Muscle layer of duodenum (tissue), 2 donors: ENCODE measurements at regions not wholly inside any gene's neighbourhood (a gene's known extent, or its start where the extent isn't known, plus 50 kb on each side); places are given as distances from the start of the nearest gene placed in this dataset.
"Not testable (repeated sequence)": the region's sequence is repeated elsewhere in the genome, so short reads cannot be mapped to it uniquely, and the experiment has no call there.

Experiments used
- H3K27ac ChIP-seq: one replicate; pipeline ENCODE4 v1.7.0; 2013; ENCODE audit warnings: mild to moderate bottlenecking, low read length
- H3K27me3 ChIP-seq: one replicate; pipeline ENCODE4 v1.7.0; 2013; ENCODE audit warnings: low read depth, mild to moderate bottlenecking, control low read depth, low read length
- H3K36me3 ChIP-seq, 2 donors: one replicate each; pipeline ENCODE4 v1.7.0; 2013; ENCODE audit warnings: low read length in 2 of 2, control low read depth in 1 of 2, mild to moderate bottlenecking in 1 of 2; ENCODE audit not compliant: insufficient read depth in 2 of 2, control insufficient read depth in 1 of 2
- H3K4me1 ChIP-seq, 2 donors: one replicate each; pipeline ENCODE4 v1.7.0; 2013; ENCODE audit warnings: low read length in 2 of 2, mild to moderate bottlenecking in 2 of 2, control low read depth in 1 of 2, moderate library complexity in 1 of 2; ENCODE audit not compliant: insufficient read depth in 2 of 2, control insufficient read depth in 1 of 2
- H3K4me3 ChIP-seq, 2 donors: one replicate each; pipeline ENCODE4 v1.7.0; 2013; ENCODE audit warnings: low read length in 2 of 2, low read depth in 1 of 2, mild to moderate bottlenecking in 1 of 2
- H3K9me3 ChIP-seq, 2 donors: one replicate each; pipeline ENCODE4 v1.7.0; 2013; ENCODE audit warnings: low read length in 2 of 2, control low read depth in 1 of 2, mild to moderate bottlenecking in 1 of 2; ENCODE audit not compliant: control insufficient read depth in 1 of 2
- donor health status: healthy.

DNA sequence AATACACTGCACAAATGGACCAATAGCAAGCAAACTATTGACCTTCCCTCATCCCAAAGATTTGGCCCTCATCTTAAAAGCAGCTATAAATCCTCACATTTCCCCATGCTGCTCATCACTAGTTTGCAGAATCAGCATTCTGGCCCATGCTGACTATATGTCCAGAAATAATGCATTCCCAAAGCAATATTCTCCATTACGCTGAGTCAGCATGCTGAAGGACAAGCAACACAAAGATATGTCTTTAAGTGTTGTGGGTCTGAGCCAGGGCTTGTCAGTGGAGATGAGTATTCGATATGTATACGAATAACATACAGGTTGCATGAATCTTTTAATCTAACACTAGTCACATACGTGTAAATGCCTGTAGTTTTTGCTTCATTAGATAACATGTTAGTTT, 1045.0 kb upstream of the DDX18 start:
- no peaks in the 10 kb centered on the region for H3K4me1 ChIP-seq
- H3K36me3 ChIP-seq: no peaks in the 10 kb centered on the region
- H3K9me3 ChIP-seq: no peaks in the 10 kb centered on the region

DNA sequence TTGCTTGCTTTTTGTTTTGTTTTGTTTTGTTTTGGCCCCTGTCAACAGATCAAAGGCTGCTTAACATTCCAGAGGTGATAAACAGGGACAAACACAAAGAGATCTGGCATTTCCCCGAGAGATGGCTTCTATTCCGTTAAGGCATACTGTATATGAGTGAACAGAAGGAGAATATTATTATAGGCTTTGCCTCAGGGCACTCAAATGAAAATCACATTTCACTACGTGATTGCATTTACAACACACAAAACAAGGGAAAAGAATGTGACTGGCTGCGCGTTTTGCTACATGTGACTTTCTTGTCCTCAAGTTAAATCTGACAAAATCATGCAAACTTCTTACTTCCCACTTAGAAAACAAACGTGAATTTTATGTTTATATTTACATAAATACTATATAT, 1037.9 kb upstream of the DDX18 start:
- no peak overlapping the region for H3K4me3 ChIP-seq
- H3K36me3 ChIP-seq: no peaks in the 10 kb centered on the region
- no peak overlapping the region for H3K27ac ChIP-seq
- no peaks in the 10 kb centered on the region for H3K9me3 ChIP-seq
- H3K4me1 ChIP-seq: no peaks in the 10 kb centered on the region
- H3K27me3 ChIP-seq: no peaks in the 10 kb centered on the region

More for the DNA sequence above, 1045.0 kb upstream of the DDX18 start:
- Histone ChIP-seq H3K27ac (no peak overlapping the region), H3K4me3 (no peak overlapping the region), H3K27me3 (no peaks in the 10 kb centered on the region)

DNA sequence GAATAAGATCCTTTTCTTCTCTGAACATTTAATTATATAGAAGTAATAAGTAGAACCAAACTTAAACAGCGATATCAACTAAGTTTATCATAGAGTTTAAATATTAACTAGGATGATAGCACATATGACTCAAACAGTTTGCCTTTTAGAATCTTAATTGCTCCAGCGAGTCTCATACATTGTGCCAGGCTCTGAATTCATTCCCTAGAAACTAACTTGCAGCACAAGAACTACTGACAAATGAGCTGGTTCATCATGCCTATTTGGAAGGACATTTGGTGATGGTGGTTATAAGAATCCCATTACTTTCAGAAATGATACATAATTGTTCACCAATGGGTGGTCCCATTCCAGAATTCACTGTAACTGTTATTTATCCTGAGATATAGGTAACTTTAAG, 1026.6 kb upstream of the DDX18 start:
- Histone ChIP-seq H3K27ac (no peak overlapping the region), H3K4me3 (no peak overlapping the region), H3K4me1 (no peaks in the 10 kb centered on the region), H3K27me3 (no peaks in the 10 kb centered on the region), H3K9me3 (no peaks in the 10 kb centered on the region), H3K36me3 (no peaks in the 10 kb centered on the region)

DNA sequence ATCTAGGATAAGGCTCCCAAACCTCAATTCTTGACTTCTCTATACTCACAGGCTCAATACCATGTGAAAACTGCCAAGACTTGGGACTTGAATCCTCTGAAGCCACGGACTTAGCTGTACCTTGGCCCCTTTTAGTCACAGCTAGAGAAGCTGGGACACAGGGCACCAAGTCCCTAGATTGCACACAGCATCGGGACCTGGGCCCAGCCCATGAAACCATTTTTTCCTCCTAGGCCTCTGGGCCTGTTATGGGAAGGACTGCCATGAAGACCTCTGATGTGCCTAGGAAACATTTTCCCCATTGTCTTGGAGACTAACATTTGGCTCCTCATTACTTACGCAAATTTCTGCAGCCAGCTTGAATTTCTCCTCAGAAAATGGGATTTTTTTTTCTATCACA, 1011.8 kb upstream of the DDX18 start:
- Histone ChIP-seq H3K4me1 (no peaks in the 10 kb centered on the region), H3K27me3 (no peaks in the 10 kb centered on the region), H3K4me3 (peak overlapping the region in 1 of 2 donors; percentile 4), H3K27ac (no peak overlapping the region), H3K9me3 (peaks cover 0 to 20% of the 10 kb centered on the region in 2 donors), H3K36me3 (no peaks in the 10 kb centered on the region)

DNA sequence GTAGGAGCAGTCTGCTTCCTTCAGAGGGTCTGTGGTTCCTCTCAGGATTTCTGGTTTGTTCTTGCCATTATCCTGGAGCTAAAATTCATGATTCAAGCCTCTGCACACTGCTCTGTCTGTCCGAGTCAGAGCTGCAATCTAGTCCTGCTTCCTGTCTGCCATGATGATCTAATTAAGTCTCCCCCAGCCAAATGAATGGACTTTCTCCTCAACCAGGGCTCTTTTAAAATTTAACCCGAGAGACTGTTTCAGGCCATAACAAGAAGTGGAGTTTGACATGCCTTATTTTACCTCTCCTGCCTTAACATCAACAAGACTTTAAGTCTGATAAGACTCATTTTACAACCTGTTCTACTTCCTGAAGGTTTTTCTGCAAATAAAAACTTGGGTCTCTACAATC, 1009.6 kb upstream of the DDX18 start:
- Histone ChIP-seq H3K27ac (no peak overlapping the region), H3K4me1 (no peaks in the 10 kb centered on the region), H3K4me3 (no peak overlapping the region), H3K36me3 (no peaks in the 10 kb centered on the region), H3K9me3 (peaks cover 0 to 20% of the 10 kb centered on the region in 2 donors), H3K27me3 (no peaks in the 10 kb centered on the region)

DNA sequence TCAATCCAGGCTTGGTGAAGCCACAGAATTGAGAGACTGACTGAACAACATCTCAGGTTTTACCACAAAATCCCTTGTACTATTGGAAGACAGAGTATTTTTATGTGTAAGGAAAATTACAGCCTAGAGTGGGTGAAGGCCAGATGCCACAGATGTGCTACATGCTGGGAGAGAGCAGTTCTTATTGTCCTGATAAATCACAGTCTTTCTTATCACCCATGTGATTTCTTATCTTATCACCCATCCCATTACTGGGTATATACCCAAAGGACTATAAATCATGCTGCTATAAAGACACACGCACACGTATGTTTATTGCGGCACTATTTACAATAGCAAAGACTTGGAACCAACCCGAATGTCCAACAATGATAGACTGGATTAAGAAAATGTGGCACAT, 1008.0 kb upstream of the DDX18 start:
- not testable (repeated sequence) for H3K36me3 ChIP-seq, H3K27ac ChIP-seq, H3K27me3 ChIP-seq, H3K4me3 ChIP-seq, H3K4me1 ChIP-seq
- H3K9me3 ChIP-seq: peaks cover 0 to 19% of the 10 kb centered on the region in 2 donors

DNA sequence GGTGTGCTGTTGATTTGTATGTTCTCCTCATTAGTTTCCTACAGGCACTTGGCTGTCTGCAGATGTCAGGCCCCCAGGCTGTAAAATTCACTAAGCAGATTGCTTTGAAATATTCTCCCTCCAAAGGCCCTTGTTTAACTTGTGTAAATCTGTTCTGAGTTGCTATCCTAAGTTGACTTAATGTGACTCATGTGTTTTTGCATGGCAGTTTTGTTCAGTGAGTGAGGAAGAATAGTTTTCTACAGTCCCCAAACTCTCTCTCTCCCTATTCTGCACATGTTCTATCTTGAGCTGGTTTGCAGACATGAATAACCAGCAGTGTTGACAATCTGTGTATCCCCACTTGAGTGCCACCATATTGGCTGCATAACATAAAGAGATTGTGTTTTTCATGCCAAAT, 1005.4 kb upstream of the DDX18 start:
- Histone ChIP-seq H3K27me3 (no peaks in the 10 kb centered on the region), H3K9me3 (peaks cover 0 to under 1% of the 10 kb centered on the region in 2 donors), H3K4me3 (no peak overlapping the region), H3K27ac (no peak overlapping the region), H3K4me1 (no peaks in the 10 kb centered on the region), H3K36me3 (no peaks in the 10 kb centered on the region)

DNA sequence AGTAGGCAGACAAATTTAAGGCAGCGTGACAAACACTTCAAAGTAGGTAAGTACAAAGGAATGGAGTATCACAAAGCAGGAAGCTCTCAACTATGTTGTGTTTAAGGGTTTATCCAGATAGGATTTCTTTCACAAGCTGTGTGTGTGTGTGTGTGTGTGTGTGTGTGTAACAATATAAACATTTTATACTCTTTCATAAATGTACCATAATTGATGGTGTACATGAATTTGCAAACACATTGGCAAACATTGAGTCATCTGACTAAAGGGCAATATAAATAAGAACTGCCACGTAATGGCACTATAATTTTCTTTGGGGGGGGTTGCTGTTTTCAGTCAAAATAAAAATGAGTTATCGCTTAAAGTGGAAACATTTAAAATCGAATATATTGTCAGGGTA, 1004.4 kb upstream of the DDX18 start:
- H3K9me3 ChIP-seq: no peaks in the 10 kb centered on the region
- H3K36me3 ChIP-seq: no peaks in the 10 kb centered on the region
- no peak overlapping the region for H3K4me3 ChIP-seq
- no peaks in the 10 kb centered on the region for H3K27me3 ChIP-seq
- no peaks in the 10 kb centered on the region for H3K4me1 ChIP-seq
- H3K27ac ChIP-seq: no peak overlapping the region

DNA sequence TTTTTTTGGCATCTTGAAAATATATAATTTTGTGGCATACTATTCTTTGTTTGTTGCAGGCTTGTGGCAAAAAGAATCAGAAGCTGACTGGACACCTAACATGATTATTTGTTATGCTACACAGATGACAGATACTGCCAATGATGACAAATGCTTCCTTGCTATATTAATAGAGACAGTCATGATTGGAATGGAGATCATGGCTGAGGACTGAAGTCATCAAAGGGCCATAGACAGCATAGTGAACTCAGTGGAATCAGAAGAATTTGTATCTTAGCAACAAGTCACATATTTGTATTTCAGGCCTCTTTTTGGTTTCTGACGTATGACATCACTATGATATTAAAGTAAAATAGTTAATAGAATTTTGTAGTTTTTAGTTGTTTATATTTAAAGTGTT, 1003.8 kb upstream of the DDX18 start:
- no peaks in the 10 kb centered on the region for H3K4me1 ChIP-seq
- H3K27me3 ChIP-seq: no peaks in the 10 kb centered on the region
- H3K4me3 ChIP-seq: no peak overlapping the region
- H3K9me3 ChIP-seq: no peaks in the 10 kb centered on the region
- H3K36me3 ChIP-seq: no peaks in the 10 kb centered on the region
- H3K27ac ChIP-seq: no peak overlapping the region

DNA sequence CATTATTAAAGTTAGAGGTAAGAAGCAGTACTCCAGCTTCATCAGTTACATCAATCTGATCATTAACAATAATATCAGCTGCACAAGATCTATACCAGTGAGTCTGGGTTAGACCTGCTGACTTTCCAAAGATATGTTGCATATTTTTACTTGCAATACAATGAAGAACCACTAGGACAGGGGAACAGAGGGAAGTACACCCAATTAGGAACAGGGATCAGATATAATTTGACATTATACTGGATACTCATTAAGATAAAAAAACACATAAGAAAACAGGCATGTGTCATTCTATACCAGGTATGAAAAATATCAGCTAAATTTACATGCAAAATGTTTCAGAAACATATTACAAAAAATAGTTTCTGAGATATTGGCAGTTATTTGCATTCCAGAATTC, 995.1 kb upstream of the DDX18 start:
- no peaks in the 10 kb centered on the region for H3K27me3 ChIP-seq
- no peaks in the 10 kb centered on the region for H3K4me1 ChIP-seq
- no peak overlapping the region for H3K27ac ChIP-seq
- no peaks in the 10 kb centered on the region for H3K36me3 ChIP-seq
- no peak overlapping the region for H3K4me3 ChIP-seq
- H3K9me3 ChIP-seq: no peaks in the 10 kb centered on the region

DNA sequence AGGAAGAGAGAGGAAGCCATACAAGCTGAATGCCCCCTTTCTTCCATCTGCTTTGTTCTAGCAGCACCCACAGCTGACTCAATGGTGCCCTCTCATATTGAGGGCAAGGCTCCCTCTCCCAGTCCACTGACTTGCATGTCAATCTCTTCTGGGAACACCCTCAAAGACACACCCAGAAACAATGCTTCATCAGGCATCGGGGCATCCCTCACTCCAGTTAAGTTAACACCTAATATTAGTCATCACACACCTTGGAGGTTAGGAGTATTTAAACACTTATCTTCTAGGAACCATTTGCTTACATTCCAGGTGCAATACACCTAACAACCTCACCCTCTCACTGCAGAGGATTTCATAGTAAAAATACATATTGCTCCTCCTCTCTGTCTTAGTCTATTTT, 993.5 kb upstream of the DDX18 start:
- Histone ChIP-seq H3K27ac (no peak overlapping the region), H3K9me3 (no peaks in the 10 kb centered on the region), H3K4me1 (no peaks in the 10 kb centered on the region), H3K36me3 (no peaks in the 10 kb centered on the region), H3K27me3 (no peaks in the 10 kb centered on the region), H3K4me3 (no peak overlapping the region)

DNA sequence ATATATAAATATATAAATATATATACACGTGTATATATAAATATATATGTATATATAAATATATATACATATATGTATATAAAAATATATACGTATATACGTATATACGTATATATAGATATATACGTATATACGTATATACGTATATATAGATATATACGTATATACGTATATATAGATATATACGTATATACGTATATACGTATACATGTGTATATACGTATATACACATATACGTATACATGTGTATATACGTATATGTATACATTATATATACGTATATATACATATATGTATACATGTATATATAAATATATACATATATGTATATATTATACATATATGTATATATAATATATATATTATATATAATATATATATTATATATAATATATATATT, 984.9 kb upstream of the DDX18 start:
- not testable (repeated sequence) for H3K4me1 ChIP-seq, H3K9me3 ChIP-seq, H3K27ac ChIP-seq

More for the DNA sequence above, 984.9 kb upstream of the DDX18 start:
- not testable (repeated sequence) for H3K4me3 ChIP-seq, H3K36me3 ChIP-seq, H3K27me3 ChIP-seq
